HG03159 (cell line): ENCODE measurements at regions not wholly inside any gene's neighbourhood (a gene's known extent, or its start where the extent isn't known, plus 50 kb on each side); places are given as distances from the start of the nearest gene placed in this dataset.

Source experiments
- ATAC-seq: cut with Tn5 transposase; IDR thresholded peaks from one replicate; pipeline ENCODE4 v1.9.1; 2021; ENCODE audit warnings: mild to moderate bottlenecking, moderate library complexity; ENCODE audit not compliant: unreplicated experiment

DNA sequence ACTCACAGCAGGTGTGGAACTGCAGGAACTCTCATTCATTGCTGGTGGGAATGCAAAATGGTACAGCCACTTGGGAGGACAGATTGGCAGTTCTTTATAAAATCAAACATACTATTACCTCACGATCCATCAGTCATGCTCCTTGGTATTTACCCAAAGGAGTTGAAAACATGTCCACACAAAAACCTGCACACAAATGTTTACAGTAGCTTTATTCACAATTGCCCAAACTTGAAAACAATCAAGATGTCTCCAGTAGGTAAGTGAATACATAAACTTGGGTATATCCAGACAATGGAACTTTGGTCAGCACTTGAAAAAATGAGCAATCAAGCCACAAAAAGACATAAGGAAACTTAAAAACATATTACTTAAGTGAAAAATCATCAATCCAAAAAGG, 215.5 kb downstream of the IRX1 start:
- ATAC-seq: no peak

DNA sequence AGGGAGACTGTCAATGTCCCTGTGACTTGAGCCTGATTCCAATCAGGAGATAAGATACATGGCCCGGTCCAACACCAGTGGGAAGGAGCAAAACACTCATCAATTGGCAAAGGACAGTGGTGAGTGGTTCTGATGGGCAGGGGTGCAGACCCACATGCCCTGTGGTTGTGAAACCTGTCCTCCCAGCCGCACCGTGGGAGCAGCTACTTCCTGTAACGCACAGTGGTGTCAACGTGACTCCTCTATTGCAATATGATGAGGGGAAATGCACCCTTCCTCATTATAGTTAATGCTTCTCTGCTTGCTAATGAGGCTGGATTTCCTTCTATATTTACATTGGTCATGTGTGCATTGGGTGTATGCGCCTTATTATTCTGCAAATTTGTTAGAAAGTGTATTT, 223.0 kb downstream of the IRX1 start:
- ATAC-seq: no peak

DNA sequence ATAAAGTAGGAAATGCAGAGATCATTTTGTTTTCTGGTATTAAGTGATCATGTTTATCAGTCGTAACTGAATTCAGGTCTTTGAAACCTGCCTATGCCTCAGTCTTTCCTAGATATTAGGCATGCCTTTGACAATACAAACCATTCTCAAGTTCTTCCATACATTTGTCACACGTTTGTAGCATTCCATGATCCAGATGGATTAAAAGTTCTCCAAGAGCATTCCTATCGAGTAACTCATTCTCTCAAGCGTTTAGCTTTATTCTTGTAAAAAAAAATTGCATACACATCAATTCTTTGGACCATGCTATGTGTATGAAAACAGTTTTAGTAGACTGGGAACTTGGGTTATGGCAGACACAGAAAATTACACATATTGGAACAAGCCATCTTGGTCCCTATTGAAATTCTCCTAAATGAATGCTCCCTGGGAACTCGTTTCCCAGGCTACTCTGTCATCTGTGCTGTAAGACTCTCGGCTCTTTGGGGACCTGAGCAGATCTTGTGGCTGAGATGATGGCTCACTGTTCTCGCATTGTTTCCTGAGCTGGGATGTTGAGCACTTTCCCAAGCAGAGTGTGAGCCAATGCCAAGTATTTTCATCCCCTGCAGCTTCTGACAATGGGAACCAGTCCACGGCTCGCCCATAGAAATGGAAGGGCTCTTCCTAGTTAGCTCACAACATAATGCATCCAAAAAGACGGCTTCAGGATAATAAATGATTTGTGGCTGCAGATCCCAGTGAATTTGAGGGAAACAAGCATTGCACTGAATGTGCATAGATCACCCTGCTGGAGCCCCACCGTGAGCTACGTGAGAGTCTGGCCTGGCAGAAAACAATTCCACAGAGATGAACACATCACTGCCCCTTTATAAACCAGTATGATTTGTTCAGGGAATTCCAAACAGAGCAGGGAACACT, 230.2 kb downstream of the IRX1 start:
- ATAC-seq: no peak

DNA sequence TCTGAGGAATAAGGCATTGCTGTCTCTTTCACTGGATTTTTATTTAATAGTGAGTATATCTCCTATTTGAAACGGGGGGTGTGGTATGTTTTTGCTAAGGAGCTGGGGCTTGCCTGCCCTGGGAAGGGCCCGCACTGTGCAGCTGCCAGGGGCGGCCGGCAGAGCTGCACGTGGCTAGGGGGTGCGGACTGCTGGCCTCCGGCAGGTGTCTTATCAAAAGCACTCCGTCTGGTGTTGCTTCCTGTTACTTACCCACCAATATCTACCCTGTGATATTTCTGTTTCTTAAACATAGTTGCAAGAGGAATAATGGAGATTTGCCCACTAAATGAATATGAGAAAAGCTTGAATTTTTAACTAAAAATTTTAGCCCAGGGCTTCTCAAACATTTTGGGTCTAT, 232.0 kb downstream of the IRX1 start:
- no peak for ATAC-seq

DNA sequence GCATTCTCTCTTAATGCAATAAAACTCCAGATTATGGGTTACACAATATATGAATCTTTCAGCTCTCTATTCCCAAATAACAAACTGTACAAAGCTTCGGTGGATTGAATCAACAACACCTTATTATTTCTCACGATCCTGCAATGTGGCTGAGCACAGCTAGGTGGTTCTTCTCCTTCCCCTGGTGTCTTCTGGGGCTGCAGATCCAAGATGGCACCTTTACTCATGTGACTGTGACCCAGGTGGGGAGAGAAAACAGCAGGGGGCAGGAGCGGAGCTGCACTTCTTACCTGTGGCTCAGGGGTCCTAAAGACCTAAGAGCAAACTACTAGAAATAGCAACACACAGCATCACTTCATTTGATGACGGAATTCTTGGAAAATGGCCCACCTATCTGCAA, 233.1 kb downstream of the IRX1 start:
- ATAC-seq: no peak

DNA sequence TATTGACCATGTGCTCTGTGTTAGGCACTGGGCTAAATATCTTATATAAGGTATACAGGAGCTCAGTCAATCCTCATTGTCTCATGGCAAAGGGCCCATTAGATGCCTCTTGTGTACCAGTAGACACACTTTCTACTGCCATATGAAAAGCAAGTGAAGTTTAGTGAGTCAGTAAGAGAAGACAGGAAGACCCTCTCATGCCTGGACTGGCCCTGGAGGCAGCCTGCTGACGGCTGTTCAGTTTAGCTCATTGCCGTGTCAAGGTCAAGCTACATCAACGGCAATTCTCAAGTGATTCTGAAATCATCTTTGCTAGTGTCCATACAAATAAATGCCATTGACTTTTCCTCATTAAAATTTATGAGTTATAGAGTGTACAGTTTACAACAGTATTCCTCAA, 237.9 kb downstream of the IRX1 start:
- no peak for ATAC-seq

DNA sequence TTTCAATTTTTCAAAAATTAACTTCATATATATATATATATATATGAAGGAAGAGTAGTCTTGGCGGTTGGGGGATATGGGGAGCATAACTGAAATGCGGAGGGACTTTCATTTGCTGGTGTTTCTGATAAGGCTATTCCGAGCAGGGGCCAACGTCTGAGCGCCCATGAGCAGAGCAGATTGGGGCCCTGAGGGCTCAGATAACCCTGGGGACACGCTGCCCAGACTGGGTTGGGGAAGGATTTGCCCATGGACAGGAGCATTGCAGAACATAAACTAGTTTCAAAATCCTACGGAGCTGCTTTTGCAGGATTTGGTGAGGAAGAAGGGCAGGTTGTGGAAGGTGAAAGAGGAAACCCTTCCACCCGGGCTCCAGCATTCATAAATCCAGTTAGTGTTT, 240.2 kb downstream of the IRX1 start:
- no peak for ATAC-seq

DNA sequence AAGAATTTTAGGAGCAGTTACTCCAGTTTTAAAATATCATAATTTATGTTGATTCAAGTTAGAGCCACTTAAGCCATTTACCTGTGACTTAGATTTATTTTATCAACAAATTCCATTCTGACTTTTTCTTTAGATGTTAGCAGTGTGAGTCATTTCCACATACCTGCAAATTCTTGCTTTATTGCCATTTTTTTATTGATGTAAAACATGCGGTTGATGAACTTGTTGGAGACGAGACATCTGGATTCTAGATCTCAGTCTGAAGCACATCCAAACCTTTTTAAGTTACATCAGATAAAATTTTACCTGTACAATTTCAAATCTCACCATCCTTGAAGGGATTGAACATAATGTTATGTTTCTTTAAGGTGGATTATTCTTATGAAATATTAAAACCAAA, 240.9 kb downstream of the IRX1 start:
- no peak for ATAC-seq

DNA sequence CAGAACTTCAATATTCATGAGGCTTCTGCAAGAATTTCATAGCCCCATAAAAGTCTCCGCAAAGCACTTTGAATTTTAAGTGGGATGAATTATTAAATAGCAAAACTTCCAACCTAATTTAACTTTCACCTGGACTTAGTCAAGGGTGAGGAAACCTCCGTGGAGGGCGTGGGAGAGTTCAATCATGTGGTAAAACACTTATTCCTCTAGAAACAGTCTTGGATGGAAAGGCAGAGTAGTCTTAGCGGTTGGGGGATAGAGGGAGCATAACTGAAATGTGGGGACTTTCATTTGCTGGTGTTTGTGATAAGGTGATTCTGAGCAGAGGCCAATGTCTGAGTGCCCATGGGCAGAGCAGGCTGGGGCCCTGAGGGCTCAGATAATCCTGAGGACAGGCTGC, 241.9 kb downstream of the IRX1 start:
- ATAC-seq: no peak

DNA sequence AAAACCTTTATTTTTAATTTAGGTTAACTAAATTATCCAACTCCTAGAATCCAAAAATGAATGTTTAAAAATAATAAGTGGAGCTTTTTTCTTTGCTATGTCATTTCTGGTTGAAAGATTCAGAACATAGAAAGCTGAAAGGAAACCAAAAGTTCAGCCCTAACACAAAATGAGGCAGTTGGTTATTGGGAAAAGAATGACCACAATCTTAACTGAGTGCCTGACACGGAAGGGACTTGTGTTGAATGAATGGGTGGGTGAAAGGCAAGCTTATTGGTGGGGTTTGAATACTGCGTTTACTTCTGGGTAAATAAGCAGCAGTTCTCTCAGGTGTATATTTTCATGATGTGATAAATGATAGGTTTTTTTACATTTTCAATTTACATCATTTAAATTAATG, 243.5 kb downstream of the IRX1 start:
- ATAC-seq: no peak

DNA sequence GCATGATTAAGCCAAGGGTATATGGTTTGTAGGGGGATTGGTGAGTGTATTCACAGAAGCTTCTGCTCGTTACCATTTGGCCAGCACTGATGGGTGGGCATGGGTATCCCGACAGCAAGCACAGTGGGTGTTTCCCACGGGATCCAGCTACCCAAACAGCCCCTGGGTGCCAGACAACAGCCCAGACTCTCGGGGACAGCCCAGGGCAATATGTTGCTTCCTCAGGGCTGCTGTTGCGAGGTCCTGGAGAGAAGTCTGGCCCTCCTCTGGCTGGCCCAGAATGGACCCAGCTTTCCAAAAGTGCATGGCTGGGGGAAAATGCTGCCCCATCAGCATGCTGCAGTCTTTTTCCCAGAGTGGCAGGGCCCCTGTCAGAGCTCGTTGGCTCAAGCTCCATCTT, 247.0 kb downstream of the IRX1 start:
- ATAC-seq: no peak

DNA sequence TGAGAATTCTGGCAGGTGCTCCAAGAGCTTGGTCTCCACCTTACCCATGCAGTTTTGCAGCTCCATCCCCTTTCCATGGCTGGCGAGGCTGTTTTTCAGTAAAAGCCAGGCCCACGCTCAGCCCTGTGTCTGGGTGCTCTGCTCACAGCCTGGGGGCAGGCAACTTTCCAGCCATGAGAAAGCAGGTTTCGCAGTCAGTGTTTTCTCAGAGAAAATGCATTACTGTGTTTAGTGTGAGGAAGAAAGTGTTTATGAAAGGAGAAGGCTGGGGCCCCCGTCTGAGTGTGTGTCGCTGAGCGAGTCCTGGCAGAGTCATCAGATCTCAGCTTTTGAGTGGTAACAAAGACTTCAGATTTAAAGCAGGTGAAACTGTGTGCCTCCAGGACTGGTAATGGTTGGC, 248.1 kb downstream of the IRX1 start:
- ATAC-seq: no peak

DNA sequence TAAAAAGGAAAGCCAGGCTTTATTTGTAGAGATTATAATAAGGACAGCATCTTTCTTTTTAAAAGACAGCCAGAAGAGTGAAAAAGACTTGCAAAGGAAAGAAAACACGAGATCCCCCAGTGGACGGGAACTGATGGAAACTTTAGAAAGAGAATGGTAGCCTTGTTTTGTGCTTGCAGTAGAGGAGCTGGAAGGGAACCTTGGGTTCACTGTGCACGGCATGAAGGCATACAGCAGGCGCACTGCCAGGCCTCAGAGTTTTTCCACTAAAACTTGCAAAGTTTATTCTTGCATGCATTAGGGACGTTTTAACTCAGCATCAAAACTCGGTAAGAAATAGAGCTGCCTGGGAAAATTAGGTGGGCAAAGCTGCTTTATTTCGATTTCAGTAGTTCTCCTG, 248.6 kb downstream of the IRX1 start:
- ATAC-seq: no peak

DNA sequence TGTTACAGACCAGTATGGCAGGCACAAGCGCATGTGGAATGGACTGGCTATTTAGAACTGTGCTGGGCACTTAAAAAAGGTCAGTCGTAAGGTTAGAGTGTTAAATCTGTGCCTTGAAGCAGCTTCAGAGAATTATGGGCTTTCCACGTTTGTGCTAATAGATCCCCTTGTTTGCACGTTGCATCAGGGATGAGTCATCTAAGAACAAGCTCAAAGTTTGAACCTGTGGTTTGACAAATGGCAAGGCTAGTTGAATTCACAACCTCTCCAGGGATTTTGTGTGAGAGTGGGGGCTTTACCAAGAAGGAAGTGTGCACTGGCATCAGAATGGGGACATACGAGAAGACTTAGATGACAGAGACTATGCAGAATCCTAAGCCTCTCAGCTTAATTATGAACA, 249.6 kb downstream of the IRX1 start:
- no peak for ATAC-seq

DNA sequence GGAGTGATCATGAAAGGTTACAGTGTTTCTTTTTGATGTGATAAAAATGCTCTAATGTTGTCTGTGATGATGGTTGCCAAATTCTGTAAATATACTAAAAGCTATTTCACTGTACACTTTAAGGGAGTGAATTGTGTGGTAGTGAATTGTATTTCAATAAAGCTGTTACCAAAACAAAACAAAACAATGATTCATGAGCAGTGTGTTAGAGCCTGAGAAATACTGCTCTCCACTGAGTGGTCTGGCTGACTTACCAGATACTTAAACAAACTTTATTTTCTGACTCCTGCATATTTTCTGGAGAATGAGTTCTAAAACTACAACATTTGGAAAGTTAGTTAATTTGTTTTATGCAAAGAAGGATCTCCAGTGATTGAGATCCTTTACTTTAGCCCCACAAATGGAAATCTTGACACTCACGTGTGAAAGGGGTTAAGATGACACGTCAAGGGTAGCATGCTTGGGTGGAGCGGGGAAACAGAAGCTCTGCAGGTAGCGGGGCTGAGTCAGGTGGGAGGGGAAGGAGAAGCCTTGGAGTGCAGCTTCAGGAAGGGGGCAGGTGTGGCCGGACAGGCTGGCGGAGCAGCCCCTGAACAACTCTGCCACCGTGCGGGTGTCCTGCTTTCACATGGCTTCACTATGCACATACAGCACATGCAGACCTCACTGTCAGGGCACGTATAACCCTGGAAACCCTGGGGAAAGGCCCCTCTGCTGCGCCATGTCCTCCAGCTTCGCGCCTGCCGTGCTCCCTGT, 256.7 kb downstream of the IRX1 start:
- no peak for ATAC-seq

DNA sequence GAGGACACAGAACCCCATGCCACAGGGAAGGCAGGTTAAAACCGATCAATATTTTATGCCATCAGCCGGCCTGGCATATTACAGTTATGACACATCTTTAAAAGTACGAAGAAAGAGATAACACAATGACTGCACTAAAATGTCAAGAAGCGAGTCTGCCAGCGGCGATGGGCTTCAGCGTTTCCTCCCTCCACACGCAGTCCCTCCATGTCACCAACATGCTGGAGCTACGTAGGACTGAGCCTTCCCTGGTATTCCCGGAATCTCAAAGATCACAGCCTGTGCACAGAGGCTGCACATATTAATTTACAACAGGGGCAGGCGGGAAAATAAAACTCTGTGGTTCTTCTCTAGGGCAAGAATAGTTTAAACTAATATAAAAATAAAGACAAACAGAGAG, 257.7 kb downstream of the IRX1 start:
- no peak for ATAC-seq

DNA sequence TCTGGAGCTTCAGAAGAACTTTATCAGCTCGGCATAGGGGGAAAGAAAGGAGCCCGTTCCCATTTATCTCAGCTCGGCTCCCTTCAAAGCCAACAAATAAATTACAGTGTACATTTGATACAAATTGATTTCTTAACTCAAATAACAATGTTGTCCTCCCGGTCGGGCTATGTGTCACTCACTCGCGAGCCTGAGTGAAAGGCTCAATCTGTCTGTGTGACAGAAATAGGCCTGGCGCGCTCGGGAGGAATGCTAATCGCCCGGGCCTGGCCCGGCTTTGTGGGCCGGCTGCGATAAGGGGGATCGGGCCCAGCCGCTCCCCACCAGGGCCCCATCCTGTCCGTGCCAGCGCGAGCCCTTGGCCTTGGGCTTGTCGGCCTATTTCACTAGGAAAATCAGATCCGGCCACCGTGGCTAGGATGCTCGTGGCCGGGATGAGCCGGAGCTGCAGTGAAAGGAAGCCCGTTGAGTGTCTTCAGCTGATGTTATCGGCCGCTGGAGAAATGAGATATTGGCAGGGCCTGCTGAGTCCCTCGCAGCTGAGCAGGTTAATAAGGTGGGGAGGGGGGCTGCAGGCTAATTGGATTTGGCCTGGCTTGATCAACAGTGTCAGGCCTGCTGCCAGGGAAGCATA, 258.7 kb downstream of the IRX1 start:
- no peak for ATAC-seq

DNA sequence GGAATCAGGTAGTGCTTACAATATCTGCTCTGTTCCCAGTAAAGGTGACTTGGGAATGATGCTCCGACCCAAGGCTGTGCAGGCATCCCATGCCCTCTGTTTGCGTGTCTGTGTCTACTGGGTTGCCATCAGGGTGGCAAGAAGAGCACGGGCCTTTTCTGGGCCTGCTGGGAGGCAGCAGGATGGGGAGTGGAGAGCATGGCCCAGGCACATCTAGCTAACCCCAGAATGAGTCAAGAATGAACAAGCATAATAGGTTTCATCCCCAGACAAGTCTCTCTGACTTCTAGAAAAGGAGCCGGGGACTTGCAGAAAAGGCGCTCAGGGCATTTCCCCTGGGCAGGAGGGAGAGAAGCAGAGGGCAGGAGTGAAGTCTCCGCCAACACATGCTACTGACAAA, 260.4 kb downstream of the IRX1 start:
- ATAC-seq: no peak

DNA sequence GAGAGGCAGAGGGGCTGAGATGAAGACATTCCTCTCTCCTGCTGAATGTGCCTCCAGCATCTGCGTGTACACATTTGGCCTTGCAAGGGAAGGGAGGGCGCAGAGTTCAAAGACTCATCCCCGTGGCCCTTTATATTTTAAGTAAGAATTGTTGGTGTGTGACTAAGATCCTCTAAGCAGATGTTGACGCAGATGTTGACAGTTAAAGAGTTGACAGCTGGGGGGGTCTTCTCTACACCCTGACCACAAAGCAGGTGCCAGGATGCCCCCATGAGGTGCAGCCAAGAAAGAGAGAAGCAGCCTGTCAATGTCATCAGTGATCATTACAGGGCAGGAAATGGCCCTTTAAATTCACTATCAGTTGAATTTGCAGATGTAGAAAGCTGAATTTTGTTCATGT, 262.9 kb downstream of the IRX1 start:
- ATAC-seq: no peak

DNA sequence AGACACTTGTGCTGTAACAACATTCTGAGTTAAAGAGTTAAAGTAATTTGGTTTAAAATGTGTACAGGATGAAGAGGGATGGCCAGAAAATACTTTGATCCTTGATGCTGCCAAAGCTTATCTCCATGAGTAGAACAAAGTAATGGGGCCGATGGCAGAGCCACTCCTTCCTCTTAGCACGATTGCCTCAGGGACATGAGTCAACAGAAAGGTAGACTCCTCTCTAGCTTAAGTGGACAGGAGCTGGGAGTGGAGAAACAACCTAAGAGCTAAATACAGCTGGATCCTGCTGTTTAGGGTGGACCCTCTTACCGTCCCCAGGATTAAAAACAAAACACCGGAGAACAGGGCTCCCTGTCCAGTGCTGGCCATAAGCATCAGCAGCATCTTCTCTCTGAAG, 267.3 kb downstream of the IRX1 start:
- ATAC-seq: no peak

DNA sequence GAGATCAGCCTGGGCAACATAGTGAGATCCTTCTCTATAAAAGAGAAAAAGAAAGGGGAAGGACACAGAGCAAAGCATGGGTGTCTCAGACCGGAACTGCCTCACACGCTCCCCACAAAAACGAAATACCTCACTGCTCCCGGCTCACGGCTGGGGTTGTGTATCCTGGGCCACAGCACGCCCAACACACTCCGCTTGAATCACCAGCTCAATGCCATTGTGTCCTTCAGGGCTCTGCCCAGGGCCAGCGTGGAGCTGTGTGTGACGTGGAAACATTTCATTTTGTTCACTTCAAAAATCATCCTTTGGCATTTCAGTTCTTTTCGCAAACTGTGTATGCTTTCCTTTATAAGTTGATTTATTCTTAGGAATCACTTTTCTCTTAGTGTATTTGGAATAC, 279.5 kb downstream of the IRX1 start:
- ATAC-seq: no peak

DNA sequence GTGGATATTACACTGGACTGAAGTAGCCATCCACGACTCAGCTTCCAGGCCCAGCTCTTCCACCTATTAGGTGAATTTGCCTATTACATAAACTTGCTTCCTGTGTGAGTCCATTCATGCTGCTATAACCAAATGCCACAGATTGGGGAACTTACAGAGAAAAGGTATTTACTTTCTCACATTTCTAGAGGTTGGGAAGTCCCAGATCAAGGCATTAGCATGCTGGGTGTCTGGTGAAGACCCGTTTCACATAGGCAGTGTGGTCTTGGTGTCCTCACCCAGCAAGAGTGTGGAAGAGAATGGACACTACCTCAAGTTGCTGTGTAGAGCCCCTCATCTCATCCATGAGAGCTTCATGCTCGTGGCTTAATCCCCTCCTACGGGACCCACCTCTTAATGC, 282.6 kb downstream of the IRX1 start:
- no peak for ATAC-seq
